ENCODE measurements at regions not wholly inside any gene's neighbourhood (a gene's known extent, or its start where the extent isn't known, plus 50 kb on each side); places are given as distances from the start of the nearest gene placed in this dataset.

DNA sequence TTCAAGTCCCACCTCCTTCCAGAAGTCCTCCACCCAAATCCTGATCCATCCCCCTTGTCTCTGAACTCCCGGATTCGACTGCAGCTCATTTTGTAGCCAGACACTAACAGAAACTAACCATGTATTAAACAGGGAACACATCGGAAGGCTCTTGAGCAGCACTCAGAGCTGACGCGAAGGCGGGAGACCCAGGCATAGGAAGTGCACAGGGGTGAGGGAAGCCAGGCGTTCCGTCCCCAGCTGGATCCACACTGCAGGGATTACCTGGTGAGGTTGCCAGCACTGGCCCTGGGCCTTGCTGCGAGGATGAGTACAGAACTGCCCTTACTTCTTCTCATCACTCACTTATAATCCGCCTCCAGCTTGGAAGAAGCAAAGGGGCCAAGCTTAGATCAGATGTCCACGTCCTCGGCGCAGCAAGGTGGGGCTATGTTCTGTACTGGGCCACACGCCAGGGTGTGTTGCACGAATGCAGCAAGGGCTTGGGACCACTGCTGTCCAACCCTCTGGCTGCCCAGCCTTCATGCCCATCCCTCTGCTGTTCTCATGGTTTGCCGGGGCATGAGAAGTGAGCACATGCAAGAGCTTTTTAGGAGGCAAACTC, 124.2 kb upstream of the SMAD3 start:
- Histone ChIP-seq H3K4me1 (ENCODE audit: control insufficient read depth, insufficient read depth, low read length) (no peaks in the 10 kb centered on the region), H3K27me3 (ENCODE audit: control insufficient read depth, insufficient read depth, low read length, poor library complexity, severe bottlenecking) (no peaks in the 10 kb centered on the region), H3K27ac (ENCODE audit: low read depth, low read length) (no peak overlapping the region), H3K9ac (ENCODE audit: extremely low read depth, low read length, poor library complexity, severe bottlenecking) (no peak overlapping the region), H3K9me3 (ENCODE audit: control insufficient read depth, low read length) (peaks cover 18% of the 10 kb centered on the region), H3K36me3 (ENCODE audit: control insufficient read depth, insufficient read depth, low read length) (no peaks in the 10 kb centered on the region), H3K4me3 (ENCODE audit: low read length) (no peak overlapping the region)
- H3K27me3 Mint-ChIP-seq (ENCODE audit: insufficient read depth): peaks cover 10% of the 10 kb centered on the region
- peak; percentile 35 for DNase-seq
- peaks cover 11% of the 10 kb centered on the region for H3K4me1 Mint-ChIP-seq
- no peak overlapping the region for H3K4me3 Mint-ChIP-seq
- TF ChIP-seq, protein P1, sequence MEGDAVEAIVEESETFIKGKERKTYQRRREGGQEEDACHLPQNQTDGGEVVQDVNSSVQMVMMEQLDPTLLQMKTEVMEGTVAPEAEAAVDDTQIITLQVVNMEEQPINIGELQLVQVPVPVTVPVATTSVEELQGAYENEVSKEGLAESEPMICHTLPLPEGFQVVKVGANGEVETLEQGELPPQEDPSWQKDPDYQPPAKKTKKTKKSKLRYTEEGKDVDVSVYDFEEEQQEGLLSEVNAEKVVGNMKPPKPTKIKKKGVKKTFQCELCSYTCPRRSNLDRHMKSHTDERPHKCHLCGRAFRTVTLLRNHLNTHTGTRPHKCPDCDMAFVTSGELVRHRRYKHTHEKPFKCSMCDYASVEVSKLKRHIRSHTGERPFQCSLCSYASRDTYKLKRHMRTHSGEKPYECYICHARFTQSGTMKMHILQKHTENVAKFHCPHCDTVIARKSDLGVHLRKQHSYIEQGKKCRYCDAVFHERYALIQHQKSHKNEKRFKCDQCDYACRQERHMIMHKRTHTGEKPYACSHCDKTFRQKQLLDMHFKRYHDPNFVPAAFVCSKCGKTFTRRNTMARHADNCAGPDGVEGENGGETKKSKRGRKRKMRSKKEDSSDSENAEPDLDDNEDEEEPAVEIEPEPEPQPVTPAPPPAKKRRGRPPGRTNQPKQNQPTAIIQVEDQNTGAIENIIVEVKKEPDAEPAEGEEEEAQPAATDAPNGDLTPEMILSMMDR (conservative IDR thresholded peaks at IDR 0.05): no peak
- no peaks in the 10 kb centered on the region for H3K36me3 Mint-ChIP-seq (ENCODE audit: low read depth)
- 93 to 95% methylated on average over 6 to 16 of the region's 16 CpGs for WGBS, 2 experiments (ENCODE audit: insufficient coverage in 1 of 2, insufficient read length in 1 of 2)
- H3K9me3 Mint-ChIP-seq: peaks cover 10% of the 10 kb centered on the region
- H3K27ac Mint-ChIP-seq: no peak overlapping the region

DNA sequence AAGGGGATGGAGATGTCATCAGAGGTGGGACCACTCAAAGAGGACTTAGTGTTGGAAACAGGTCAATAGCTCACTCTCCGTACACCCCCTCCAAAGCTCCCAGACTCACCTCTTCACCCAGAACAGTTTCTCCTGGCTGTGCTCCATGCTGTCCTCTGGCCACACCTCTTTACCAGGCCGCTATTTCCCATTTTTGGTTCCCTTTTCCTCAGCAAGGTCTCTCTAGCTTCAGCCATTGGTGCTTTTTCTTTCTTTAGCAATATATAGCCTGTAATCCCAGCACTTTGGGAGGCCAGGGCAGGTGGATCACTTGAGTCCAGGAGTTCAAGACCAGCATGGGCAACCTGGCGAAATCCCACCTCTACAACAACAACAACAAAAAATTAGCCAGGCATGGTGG, 123.6 kb upstream of the SMAD3 start:
- peaks cover 10% of the 10 kb centered on the region for H3K27me3 Mint-ChIP-seq (ENCODE audit: insufficient read depth)
- TF ChIP-seq, protein P1 (conservative IDR thresholded peaks at IDR 0.05): no peak
- H3K27ac Mint-ChIP-seq: no peak overlapping the region
- Histone ChIP-seq H3K4me3 (ENCODE audit: low read length) (no peak overlapping the region), H3K27ac (ENCODE audit: low read depth, low read length) (no peak overlapping the region), H3K36me3 (ENCODE audit: control insufficient read depth, insufficient read depth, low read length) (no peaks in the 10 kb centered on the region), H3K4me1 (ENCODE audit: control insufficient read depth, insufficient read depth, low read length) (no peaks in the 10 kb centered on the region), H3K9ac (ENCODE audit: extremely low read depth, low read length, poor library complexity, severe bottlenecking) (no peak overlapping the region), H3K9me3 (ENCODE audit: control insufficient read depth, low read length) (peaks cover 17% of the 10 kb centered on the region), H3K27me3 (ENCODE audit: control insufficient read depth, insufficient read depth, low read length, poor library complexity, severe bottlenecking) (no peaks in the 10 kb centered on the region)
- peak; percentile 38 for DNase-seq
- peaks cover 11% of the 10 kb centered on the region for H3K4me1 Mint-ChIP-seq
- 90 to 100% methylated on average over 1 to 3 of the region's 3 CpGs for WGBS, 2 experiments (ENCODE audit: insufficient coverage in 1 of 2, insufficient read length in 1 of 2)
- H3K9me3 Mint-ChIP-seq: peaks cover 9% of the 10 kb centered on the region
- no peaks in the 10 kb centered on the region for H3K36me3 Mint-ChIP-seq (ENCODE audit: low read depth)
- H3K4me3 Mint-ChIP-seq: no peak overlapping the region

DNA sequence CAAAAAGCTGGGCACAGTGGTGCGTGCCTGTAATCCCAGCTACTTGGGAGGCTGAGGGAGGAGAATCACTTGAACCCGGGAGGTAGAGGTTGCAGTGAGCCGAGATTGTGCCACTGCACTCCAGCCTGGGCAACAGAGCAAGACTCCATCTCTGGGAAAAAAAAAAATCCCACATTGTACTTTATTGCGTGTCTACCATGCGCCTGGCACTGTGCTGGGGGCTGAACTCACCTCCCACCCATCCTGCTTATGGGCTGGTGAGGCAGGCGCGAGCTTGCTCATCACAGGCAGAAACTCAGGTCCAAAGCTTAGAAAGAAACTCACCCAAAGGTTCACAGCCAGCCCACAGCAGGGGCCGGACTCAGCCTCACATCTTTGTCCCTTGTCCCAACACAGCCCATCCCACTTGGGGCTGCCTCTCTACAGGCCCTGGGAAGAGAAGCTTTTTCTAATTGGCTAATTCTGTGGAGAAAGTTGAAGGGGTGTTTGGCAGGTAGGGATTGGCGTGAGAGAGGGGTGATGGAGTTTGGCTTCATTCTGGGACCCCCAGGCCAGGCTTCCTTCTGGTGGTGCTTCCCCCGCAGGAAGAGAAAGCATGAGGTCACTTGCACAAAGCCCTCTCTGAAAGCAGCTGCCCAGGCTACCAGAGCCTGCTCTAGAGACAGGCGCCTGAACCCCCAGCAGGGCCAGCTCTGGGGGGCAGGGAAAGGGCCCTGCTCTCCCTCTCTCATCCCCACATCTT, 122.6 kb upstream of the SMAD3 start:
- no peaks in the 10 kb centered on the region for H3K36me3 Mint-ChIP-seq (ENCODE audit: low read depth)
- H3K9me3 Mint-ChIP-seq: no peaks in the 10 kb centered on the region
- DNase-seq: no peak
- Histone ChIP-seq H3K9ac (ENCODE audit: extremely low read depth, low read length, poor library complexity, severe bottlenecking) (no peak overlapping the region), H3K4me1 (ENCODE audit: control insufficient read depth, insufficient read depth, low read length) (no peaks in the 10 kb centered on the region), H3K36me3 (ENCODE audit: control insufficient read depth, insufficient read depth, low read length) (no peaks in the 10 kb centered on the region), H3K27ac (ENCODE audit: low read depth, low read length) (no peak overlapping the region), H3K9me3 (ENCODE audit: control insufficient read depth, low read length) (peaks cover 7% of the 10 kb centered on the region), H3K27me3 (ENCODE audit: control insufficient read depth, insufficient read depth, low read length, poor library complexity, severe bottlenecking) (peaks cover 4% of the 10 kb centered on the region), H3K4me3 (ENCODE audit: low read length) (no peak overlapping the region)
- WGBS, 2 experiments (ENCODE audit: insufficient coverage in 1 of 2, insufficient read length in 1 of 2): 83 to 96% methylated on average over 7 to 11 of the region's 11 CpGs
- H3K4me1 Mint-ChIP-seq: peaks cover 11% of the 10 kb centered on the region
- no peak overlapping the region for H3K27ac Mint-ChIP-seq
- TF ChIP-seq, protein P1 (conservative IDR thresholded peaks at IDR 0.05): no peak
- H3K4me3 Mint-ChIP-seq: no peak overlapping the region
- H3K27me3 Mint-ChIP-seq (ENCODE audit: insufficient read depth): peaks cover 15% of the 10 kb centered on the region
